Kidney tubule cell (primary cell): ENCODE measurements at regions not wholly inside any gene's neighbourhood (a gene's known extent, or its start where the extent isn't known, plus 50 kb on each side); places are given as distances from the start of the nearest gene placed in this dataset.
A peak's percentile ranks its signal among the peaks of the same experiment; 100 is the strongest.

Source experiments
- DNase-seq: peaks from one replicate; pipeline ENCODE4 v3.0.0-alpha.2; 2018; ENCODE audit warnings: low spot score

DNA sequence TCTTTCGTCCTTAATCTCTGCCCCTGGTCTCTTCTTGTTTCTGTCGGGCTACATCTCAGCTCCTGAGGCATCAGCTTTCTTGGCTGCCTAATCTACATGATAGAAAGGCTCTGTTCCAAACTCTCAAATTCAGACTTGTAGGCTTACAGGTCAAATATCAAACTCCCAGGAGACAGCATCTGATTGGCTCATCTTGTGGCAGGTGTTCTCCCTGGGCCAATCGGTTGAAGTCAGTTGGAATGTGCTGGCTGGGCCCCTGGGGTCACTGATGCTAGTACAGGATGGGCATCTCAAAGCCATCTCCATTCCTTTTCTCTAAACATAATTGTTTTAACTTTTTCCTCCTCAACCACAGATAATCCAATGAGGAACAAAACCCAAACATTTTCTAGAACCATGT, 198.7 kb downstream of the CNTN3 start:
- DNase-seq: no peak

DNA sequence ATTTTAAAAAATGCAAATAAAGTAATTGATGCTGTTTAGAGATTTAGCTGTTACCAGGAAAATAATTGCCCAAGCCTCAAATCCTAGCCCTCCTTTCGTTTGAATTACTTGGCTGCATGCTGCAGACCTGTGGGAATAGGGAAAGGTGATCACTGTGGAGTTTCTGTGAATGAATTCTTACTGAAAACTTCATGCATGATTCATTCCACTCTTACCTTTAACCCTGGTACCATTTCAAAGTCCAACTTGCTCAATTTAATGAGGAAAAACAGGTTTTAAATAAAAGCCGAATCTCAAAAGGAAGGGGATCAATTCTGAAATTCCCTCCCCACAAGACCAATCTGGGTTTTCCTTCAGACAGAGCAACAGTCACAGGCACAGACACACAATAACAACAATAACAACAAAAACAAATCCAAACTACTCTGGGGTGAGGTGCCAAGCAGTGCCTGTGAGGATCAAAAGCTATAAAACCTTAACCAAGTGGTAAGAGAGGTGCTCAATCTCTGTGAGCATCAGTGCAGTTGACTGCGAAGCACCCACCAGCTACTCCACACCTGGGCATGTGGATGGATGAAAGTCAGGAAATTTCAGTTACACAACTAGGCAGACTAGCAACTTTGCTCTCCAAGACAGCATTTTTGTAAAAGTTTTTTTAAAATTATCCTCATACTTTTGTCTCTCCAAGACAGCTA, 200.8 kb downstream of the CNTN3 start:
- DNase-seq: no peak

DNA sequence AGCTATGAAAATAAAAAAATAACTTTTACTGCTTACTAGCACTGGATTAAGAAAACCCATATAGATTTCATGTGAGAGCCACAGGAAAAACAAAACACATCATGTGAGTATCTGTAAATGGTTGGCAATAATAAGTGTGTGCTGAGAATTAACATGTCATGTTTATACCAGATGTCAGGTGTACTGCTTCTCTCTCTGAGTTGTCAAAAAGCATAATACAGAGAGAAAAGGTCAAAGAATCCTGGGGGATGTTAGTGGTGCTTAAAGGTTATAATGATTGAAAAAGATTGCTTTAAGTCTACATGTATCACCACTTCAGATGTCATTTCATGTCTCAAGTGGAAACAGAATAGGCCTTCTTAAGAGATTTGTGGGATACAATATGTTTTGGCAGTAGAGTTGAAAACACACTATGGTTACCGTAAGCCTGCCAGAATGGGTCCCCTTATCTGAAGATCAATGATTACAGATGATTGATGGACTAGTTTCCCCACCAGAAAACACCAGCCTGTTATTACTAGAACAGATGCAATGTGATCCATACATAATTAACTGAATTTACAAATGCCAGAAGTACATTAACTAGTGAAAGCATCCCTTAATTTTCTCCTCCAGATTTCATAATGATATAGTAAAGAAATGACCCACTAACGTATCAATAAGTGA, 204.1 kb downstream of the CNTN3 start:
- no peak for DNase-seq

DNA sequence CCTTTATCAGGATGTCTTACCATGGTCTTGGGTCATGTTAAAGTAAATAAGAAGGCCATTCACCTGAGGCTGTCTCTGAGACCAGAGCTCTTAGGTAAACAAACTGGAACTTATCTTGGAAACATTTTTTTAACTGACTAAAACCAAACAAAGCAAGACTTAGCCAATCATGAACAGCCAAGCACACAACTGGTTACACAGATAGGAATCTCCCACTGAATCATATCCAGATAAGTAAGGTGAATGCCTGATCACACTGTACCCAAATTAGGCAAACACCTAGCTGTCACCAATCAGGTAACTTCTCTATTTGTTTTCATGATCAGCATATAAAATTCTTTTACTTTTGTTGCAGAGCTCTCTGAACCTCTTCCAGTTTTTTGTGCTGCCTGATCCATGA, 205.4 kb downstream of the CNTN3 start:
- DNase-seq: peak; percentile 8

- DNase-seq: peak; percentile 3
These were observed 211.2 kb downstream of the CNTN3 start for GRCh38 chr3:74403307-74403706.

DNA sequence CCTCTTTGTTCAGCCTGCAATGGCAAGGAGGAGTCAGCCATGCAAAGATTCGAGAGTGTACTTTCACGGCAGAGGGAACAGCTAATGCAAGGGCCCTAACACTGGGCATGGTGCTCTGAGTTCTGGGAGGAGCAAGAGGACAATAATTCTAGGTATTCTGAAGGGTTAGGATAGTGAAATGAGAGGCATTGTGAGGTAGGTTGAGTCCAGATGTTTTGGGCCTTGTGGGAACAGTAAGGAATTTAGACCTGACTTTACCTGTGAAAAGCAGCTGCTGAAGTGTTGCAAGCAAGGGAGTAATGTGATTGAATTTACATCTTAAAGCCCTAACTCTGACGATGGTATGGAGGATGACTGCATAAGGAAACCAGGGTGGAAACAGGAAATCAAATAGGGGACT, 211.6 kb downstream of the CNTN3 start:
- DNase-seq: no peak

GRCh38 chr3:74393426-74393825, 221.0 kb downstream of the CNTN3 start:
- DNase-seq: no peak

DNA sequence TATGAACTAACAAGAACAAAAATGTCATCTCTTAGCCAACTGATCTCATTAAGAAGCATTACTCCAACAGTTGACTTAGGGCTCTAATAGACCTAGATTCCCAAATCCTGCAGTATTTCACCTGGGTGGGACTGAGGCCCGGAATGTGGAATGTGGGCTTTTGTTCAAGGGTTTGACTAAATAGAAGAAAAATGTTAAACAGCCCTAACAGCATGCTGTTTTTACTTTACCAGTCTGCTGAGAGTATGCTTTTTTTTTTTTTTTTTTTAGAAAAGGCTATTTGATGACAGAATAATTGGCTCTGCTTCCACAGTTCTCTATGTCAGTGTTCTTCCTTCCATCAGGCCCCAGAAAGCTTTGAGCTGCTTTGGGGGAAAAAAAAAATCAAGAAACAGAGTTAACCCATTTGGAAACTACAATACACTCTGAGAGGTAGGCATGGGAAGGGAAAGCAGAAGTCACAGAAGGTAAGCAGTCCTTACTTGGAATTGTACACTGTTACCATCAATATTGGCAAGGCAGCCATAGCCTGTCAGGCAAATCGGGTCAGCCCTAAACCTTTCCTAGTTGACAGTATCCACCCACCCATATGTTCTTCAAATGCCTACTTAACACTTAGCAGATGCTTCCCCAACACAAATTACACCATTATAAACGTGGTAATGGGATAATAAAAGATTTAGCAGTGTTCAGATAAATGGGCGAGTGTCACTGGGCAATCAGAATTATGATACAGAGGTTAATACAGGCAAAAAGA, 224.2 kb downstream of the CNTN3 start:
- no peak for DNase-seq

DNA sequence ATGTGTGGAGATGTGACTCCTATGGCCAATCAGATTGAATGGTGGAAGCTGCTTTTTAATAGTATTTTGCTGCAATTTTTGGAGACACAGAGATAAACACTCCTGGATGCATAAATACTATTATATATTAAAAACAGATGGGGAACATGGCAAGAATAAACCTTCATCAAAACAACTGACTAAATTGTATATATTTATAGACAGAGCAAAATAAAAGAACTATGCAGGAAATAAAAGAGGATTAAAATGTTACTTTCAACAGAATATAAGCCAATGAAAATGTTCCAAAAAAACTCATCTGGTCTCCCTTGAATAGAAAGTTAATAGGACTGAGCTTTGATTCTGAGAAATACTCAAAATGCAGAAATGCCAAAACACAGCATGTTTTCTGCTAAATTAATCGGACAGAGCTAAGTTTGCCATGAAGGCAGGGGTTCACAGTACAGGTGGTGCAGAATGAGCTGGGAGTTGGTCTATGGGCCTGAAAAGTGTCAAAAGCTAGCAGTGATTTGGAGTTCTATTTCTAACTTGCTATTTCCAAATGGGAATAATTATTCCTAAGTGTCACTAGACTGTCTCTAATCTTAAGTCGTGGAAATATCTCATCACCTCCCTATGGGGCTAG, 227.2 kb downstream of the CNTN3 start:
- no peak for DNase-seq

DNA sequence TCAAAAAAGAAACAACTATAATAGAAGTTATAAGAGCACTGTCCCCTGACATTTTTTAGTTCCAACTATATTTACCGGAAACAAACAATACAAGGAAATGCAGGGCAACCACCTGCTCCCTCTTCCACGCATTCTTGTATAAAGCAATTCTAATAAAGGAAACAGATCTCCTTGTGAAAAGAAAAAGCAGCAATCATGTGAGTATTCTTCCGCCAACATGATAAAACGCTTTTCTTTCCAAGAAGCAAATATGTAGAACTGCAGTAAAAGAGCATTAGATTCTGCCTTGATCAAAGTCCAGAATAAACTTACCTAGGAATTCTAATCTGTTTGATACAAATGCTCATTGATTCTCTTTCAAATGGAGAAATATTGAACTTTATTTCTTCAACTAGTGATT, 230.3 kb downstream of the CNTN3 start:
- no peak for DNase-seq

DNA sequence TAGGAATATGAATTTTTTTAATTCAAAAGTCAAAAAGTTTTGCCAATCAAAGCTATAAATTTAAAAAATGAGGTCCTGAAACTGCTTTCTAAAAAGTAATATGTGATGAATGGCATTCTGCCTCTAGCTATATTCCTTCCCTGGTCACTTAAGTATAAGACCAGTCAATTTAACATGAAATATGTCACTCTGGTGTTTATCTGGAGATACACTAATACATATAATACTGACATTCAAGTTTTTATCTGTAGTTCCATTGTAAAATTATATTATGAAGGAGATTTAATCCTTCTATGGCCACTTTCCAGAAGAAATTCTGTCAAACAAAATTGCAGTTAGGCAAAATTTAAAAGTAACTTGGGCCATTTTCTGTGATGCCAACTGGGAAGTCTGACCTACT, 236.8 kb downstream of the CNTN3 start:
- DNase-seq: no peak

DNA sequence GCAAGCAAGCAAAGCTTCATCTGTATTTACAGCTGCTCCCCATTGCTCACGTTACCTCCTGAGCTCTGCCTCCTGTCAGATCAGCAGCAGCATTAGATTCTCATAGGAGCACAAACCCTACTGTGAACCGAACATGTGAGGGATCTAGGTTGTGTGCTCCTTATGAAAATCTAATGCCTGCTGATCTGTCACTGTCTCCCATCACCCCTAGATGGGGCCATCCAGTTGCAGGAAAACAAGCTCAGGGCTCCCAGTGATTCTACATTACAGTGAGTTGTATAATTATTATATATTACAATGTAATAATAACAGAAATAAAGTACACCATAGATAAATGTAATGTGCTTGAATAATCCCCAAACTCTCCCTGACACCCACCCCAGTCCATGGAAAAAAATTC, 238.1 kb downstream of the CNTN3 start:
- peak; percentile 4 for DNase-seq

DNA sequence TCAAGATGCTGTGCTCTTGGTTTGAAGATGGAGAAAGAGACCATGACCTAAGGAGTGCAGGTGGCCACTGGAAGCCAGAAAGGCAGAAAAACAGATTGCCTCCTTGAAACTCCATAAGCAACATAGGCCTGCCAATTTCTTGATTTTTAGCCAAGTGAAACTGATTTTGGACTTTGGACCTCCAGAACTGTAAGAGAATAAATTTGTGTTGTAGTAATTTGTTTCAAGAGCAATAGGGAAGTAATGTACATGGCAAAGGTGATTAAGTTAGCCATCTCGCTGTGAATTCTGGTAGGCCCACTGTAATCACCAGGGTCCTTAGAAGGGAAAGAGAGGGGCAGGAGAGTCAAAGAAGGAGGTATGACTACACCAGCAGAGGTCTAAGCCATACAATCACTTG, 238.8 kb downstream of the CNTN3 start:
- no peak for DNase-seq

- DNase-seq: no peak
These were observed 241.7 kb downstream of the CNTN3 start for GRCh38 chr3:74372743-74373142.

GRCh38 chr3:74370342-74370741, 244.1 kb downstream of the CNTN3 start:
- DNase-seq: no peak

GRCh38 chr3:74366331-74366730, 248.1 kb downstream of the CNTN3 start:
- DNase-seq: no peak

- DNase-seq: no peak
These were observed 251.1 kb downstream of the CNTN3 start for GRCh38 chr3:74363346-74363745.

DNA sequence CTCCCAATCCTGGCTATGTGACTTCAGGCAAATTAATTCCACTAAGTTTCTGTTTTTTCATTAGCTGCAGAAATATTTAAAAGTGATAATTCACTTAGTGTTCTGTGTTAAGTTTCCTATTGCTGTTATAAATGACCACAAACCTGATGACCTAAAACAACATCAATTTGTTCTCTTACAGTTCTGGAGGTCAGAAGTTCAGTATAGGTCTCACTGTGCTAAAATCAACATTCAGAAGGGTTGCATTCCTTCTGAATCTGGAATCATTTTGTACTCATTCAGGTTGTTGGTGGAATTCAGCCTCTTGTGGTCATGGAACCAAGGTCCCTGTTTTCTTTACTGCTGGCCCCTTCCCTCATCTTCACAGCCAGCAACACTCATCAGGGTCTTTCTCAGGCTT, 254.1 kb downstream of the CNTN3 start:
- DNase-seq: no peak

- DNase-seq: no peak
These were observed 256.6 kb downstream of the CNTN3 start for GRCh38 chr3:74357881-74358280.

- DNase-seq: no peak
These were observed 261.4 kb downstream of the CNTN3 start for GRCh38 chr3:74353039-74353438.

DNA sequence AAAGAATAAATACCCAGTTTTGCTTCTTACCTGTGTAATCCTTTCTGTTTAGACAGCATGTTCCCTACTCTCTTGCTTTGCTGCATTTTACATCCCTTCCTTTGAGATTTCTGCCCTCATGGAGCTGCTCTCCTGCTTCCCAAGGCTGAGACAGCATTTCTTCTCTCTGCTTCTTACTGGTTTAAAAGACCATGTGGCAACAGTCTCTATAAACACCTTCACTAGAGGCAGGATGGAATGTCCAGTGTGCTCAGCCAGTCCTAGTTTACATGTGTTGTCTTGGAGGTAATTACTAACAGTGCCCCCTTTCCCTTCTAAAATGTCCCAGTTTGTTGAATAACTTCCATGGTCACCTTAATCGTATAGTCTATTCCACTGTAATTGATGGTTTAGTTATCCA, 262.3 kb downstream of the CNTN3 start:
- DNase-seq: no peak

GRCh38 chr3:74351213-74351612, 263.2 kb downstream of the CNTN3 start:
- DNase-seq: no peak

GRCh38 chr3:74349015-74349414, 265.4 kb downstream of the CNTN3 start:
- DNase-seq: no peak
